A549 (cell line): ENCODE measurements at regions not wholly inside any gene's neighbourhood (a gene's known extent, or its start where the extent isn't known, plus 50 kb on each side); places are given as distances from the start of the nearest gene placed in this dataset.

Experiments
- BHLHE40 ChIP-seq: IDR thresholded peaks from 2 replicates; pipeline ENCODE4 v1.6.1; 2012; ENCODE audit warnings: low read depth, low read length, inconsistent platforms
- CTCF ChIP-seq: fragments of >200 bp; sonication (Bioruptor Twin); formaldehyde crosslinking; IDR thresholded peaks from 3 replicates; pipeline ENCODE4 v1.5.1; 2016
- MAX ChIP-seq: IDR thresholded peaks from 2 replicates; pipeline ENCODE4 v1.6.1; 2012
- POLR2A ChIP-seq: IDR thresholded peaks from 2 replicates; pipeline ENCODE4 v1.6.1; 2012; ENCODE audit warnings: mild to moderate bottlenecking, low read length
- RNF2 ChIP-seq: fragments of 200-600 bp; sonication (generic); IDR thresholded peaks from 2 replicates; pipeline ENCODE4 v1.6.1; 2016; ENCODE audit warnings: low read depth, mild to moderate bottlenecking, antibody characterized with exemption, moderate library complexity, borderline replicate concordance
- SMC3 ChIP-seq: fragments of >200 bp; sonication (Bioruptor Twin); formaldehyde crosslinking; IDR thresholded peaks from 3 replicates; pipeline ENCODE4 v1.6.1; 2018; ENCODE audit warnings: inconsistent platforms
- TP53 ChIP-seq: fragments of 250-450 bp; sonication (Bioruptor Pico); IDR thresholded peaks from 2 replicates; pipeline ENCODE4 v1.5.0; 2021; ENCODE audit warnings: mild to moderate bottlenecking, moderate library complexity

- no peak for TF ChIP-seq CTCF
- no peak for TF ChIP-seq RNF2
- no peak for TF ChIP-seq POLR2A
- TF ChIP-seq SMC3 = no peak
- no peak for TF ChIP-seq TP53
- no peak for TF ChIP-seq MAX
- TF ChIP-seq BHLHE40 = no peak
Observed at GRCh38 chr3:18828637-18829036, 319.7 kb upstream of the KCNH8 start.
